Coronary artery (tissue), 2 donors: ENCODE measurements at regions not wholly inside any gene's neighbourhood (a gene's known extent, or its start where the extent isn't known, plus 50 kb on each side); places are given as distances from the start of the nearest gene placed in this dataset.

Experiments
- DNase-seq: peaks from one replicate; pipeline ENCODE4 v3.0.0-alpha.2; 2017; ENCODE audit warnings: low spot score
- H3K27ac ChIP-seq, 2 donors: fragments of 200-600 bp; sonication (generic); one replicate each; pipeline ENCODE4 v1.5.1; 2016 to 2019
- H3K4me3 ChIP-seq: fragments of 200-600 bp; sonication (generic); 2 replicates; pipeline ENCODE4 v1.5.1; 2016; ENCODE audit warnings: mild to moderate bottlenecking, moderate library complexity
- TF ChIP-seq, protein P1 (sequence below): fragments of 200-600 bp; sonication (generic); IDR thresholded peaks from one replicate; pipeline ENCODE4 v1.5.1; 2019; ENCODE audit warnings: antibody characterized with exemption

- TF ChIP-seq, protein P1, sequence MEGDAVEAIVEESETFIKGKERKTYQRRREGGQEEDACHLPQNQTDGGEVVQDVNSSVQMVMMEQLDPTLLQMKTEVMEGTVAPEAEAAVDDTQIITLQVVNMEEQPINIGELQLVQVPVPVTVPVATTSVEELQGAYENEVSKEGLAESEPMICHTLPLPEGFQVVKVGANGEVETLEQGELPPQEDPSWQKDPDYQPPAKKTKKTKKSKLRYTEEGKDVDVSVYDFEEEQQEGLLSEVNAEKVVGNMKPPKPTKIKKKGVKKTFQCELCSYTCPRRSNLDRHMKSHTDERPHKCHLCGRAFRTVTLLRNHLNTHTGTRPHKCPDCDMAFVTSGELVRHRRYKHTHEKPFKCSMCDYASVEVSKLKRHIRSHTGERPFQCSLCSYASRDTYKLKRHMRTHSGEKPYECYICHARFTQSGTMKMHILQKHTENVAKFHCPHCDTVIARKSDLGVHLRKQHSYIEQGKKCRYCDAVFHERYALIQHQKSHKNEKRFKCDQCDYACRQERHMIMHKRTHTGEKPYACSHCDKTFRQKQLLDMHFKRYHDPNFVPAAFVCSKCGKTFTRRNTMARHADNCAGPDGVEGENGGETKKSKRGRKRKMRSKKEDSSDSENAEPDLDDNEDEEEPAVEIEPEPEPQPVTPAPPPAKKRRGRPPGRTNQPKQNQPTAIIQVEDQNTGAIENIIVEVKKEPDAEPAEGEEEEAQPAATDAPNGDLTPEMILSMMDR: no peak
- H3K4me3 ChIP-seq: no peak overlapping the region
- no peak for DNase-seq
- H3K27ac ChIP-seq: no peak overlapping the region
Measured at GRCh38 chr10:30765616-30766015, 136.1 kb upstream of the LYZL2 start.

GRCh38 chr10:30765022-30765615 lies 135.6 kb upstream of the LYZL2 start:
- TF ChIP-seq, protein P1: no peak
- Histone ChIP-seq H3K4me3 (no peak overlapping the region), H3K27ac (no peak overlapping the region)
- DNase-seq: no peak

- H3K27ac ChIP-seq: no peak overlapping the region
- DNase-seq: no peak
- TF ChIP-seq, protein P1: no peak
- no peak overlapping the region for H3K4me3 ChIP-seq
Measured at GRCh38 chr10:30763918-30764317, 134.4 kb upstream of the LYZL2 start.

DNA sequence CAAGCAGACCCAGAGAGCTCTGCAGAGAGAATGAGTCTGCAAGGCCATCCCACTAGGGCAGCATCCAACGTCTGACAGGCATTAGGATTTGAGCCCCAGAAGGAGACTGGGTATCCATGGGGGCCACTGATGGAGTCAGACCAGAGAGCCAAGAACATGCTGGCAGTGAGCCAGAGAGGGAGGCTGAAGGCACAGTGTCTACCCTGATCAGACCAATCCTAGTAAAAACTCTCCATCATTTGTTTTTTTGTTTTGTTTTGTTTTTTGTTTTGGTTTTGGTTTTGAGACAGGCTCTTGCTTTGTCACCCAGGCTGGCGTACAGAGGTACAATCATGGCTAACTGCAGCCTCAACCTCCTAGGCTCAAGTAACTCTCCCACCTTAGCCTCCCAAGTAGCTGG lies 133.1 kb upstream of the LYZL2 start:
- TF ChIP-seq, protein P1: no peak
- no peak overlapping the region for H3K27ac ChIP-seq
- no peak for DNase-seq
- H3K4me3 ChIP-seq: no peak overlapping the region

GRCh38 chr10:30759423-30759822 lies 129.9 kb upstream of the LYZL2 start:
- TF ChIP-seq, protein P1: no peak
- no peak overlapping the region for H3K27ac ChIP-seq
- no peak for DNase-seq
- H3K4me3 ChIP-seq: no peak overlapping the region

DNA sequence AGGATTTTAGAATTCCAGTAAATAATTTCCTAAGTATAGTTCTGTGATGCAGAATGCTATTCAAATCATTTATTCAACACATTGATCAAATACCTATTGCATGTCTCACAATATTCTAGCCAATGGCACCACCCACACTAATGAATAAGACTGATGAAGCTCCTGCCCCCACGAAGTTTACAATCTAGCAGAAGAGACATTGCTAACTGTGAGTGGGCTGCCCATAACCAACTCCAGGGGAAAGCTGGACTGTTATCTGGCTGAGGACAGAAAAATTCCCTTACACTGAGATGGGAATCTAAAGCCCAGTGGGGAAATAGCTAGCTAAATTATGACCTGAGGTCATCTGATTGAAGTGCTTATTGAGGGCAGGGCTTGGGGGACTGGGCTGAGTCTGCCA lies 128.8 kb upstream of the LYZL2 start:
- DNase-seq: no peak
- Histone ChIP-seq H3K27ac (no peak overlapping the region), H3K4me3 (no peak overlapping the region)
- TF ChIP-seq, protein P1: no peak

DNA sequence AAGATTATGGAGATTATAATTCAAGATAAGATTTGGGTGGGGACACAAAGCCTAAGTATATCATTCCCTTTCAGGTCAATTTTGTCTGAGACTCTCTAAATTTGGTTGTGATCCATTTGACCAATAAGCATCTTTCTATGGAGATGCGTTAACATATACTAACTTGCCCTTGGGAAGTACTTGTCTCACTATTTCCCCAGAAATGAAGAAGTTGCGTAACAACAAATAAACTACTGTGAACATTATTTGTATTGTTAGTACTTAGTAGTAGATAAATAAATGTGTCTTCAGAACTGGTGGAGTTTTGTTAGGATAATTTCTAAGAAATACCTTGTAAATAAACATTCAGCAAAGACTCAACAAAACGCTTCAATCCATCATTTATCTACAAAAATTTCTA lies 127.3 kb upstream of the LYZL2 start:
- no peak overlapping the region for H3K27ac ChIP-seq
- H3K4me3 ChIP-seq: no peak overlapping the region
- DNase-seq: no peak
- TF ChIP-seq, protein P1: no peak
